ENCODE measurements at regions not wholly inside any gene's neighbourhood (a gene's known extent, or its start where the extent isn't known, plus 50 kb on each side); places are given as distances from the start of the nearest gene placed in this dataset.

DNA sequence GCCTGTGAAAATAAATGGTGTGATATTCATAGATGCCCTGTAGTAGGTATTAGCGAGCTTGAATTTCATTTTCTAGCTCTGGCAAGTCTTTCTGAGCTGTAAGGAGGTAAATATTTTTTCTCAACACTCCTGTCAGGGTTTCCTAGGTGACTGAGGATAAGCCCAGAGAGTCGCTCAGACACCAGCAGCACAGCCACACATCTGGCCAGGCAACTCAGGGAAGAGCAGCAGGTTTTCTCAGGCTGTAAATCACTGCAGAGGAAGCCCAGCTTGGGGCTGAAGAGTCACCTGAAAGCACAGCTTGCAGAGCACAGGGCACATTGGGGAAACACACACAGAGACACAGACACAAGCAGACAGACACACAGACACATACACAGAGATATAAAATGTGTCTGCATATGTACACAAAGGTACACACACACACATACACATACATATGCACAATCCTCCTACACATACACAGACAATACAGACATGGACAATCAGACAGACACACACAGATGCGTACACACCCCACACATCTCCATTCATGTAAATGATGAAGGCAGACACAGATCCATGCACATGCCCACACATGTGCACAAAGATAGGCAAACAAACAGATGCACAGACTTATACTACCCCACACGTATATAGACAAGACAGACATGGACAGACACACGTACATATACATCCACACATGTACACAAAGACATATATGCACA, 232.0 kb upstream of the TMTC1 start:
- TF ChIP-seq, protein P1, sequence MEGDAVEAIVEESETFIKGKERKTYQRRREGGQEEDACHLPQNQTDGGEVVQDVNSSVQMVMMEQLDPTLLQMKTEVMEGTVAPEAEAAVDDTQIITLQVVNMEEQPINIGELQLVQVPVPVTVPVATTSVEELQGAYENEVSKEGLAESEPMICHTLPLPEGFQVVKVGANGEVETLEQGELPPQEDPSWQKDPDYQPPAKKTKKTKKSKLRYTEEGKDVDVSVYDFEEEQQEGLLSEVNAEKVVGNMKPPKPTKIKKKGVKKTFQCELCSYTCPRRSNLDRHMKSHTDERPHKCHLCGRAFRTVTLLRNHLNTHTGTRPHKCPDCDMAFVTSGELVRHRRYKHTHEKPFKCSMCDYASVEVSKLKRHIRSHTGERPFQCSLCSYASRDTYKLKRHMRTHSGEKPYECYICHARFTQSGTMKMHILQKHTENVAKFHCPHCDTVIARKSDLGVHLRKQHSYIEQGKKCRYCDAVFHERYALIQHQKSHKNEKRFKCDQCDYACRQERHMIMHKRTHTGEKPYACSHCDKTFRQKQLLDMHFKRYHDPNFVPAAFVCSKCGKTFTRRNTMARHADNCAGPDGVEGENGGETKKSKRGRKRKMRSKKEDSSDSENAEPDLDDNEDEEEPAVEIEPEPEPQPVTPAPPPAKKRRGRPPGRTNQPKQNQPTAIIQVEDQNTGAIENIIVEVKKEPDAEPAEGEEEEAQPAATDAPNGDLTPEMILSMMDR (IDR thresholded peaks at IDR 0.05): no peak
- TF ChIP-seq POLR2A (IDR thresholded peaks at IDR 0.05): no peak
- TF ChIP-seq EP300 (IDR thresholded peaks at IDR 0.05; ENCODE audit: low read depth): no peak
- TF ChIP-seq POLR2AphosphoS5 (IDR thresholded peaks at IDR 0.05): no peak
